A673 (cell line): ENCODE measurements at regions not wholly inside any gene's neighbourhood (a gene's known extent, or its start where the extent isn't known, plus 50 kb on each side); places are given as distances from the start of the nearest gene placed in this dataset.

Experiments
- BruUV-seq: library from RNA; stranded (reverse); fragments of 400-500 nt; replicated peaks from 2 replicates; lab custom pipeline; 2021; lab: Mats Ljungman, UMichigan
- CTCF ChIA-PET: fragments of 300-600 bp; sonication (Branson Sonifier 250); formaldehyde crosslinking; loops from one replicate; lab custom pipeline; 2022; ENCODE audit warnings: antibody characterized with exemption; lab: Charles Lee
- POLR2A ChIA-PET: fragments of 300-600 bp; sonication (Branson Sonifier 250); formaldehyde crosslinking; loops from one replicate; lab custom pipeline; 2022; ENCODE audit warnings: antibody characterized with exemption; ENCODE audit not compliant: low non-redundant PET; lab: Charles Lee
- DNase-seq: peaks from one replicate; pipeline ENCODE4 v3.0.0-alpha.2; 2015; ENCODE audit warnings: low spot score
- H3K27ac ChIP-seq: fragments of 200-600 bp; sonication (generic); 2 replicates; pipeline ENCODE4 v1.5.1; 2016; ENCODE audit warnings: mixed run types, low read depth, mild to moderate bottlenecking, mixed read lengths, antibody characterized with exemption, low read length; ENCODE audit not compliant: poor library complexity, severe bottlenecking
- H3K27me3 ChIP-seq: fragments of 200-600 bp; sonication (generic); replicated peaks from 2 replicates; pipeline ENCODE4 v1.6.1; 2017; ENCODE audit warnings: mixed run types, low read depth, mild to moderate bottlenecking, mixed read lengths, antibody characterized with exemption, low read length; ENCODE audit not compliant: insufficient read depth, poor library complexity
- H3K36me3 ChIP-seq: fragments of 200-600 bp; sonication (generic); 2 replicates; pipeline ENCODE4 v1.6.1; 2016; ENCODE audit warnings: mixed run types, mild to moderate bottlenecking, mixed read lengths, antibody characterized with exemption, low read length; ENCODE audit not compliant: insufficient read depth, poor library complexity, severe bottlenecking
- H3K4me1 ChIP-seq: fragments of 200-600 bp; sonication (generic); 2 replicates; pipeline ENCODE4 v1.6.1; 2017; ENCODE audit warnings: mixed run types, mild to moderate bottlenecking, mixed read lengths, antibody characterized with exemption, low read length; ENCODE audit not compliant: insufficient read depth, poor library complexity, severe bottlenecking
- H3K4me3 ChIP-seq: fragments of 200-600 bp; sonication (generic); 2 replicates; pipeline ENCODE4 v1.5.1; 2016; ENCODE audit warnings: low read depth, mixed run types, mild to moderate bottlenecking, mixed read lengths, low read length; ENCODE audit not compliant: poor library complexity, severe bottlenecking
- H3K9me3 ChIP-seq: fragments of 200-600 bp; sonication (generic); 2 replicates; pipeline ENCODE4 v1.6.1; 2016; ENCODE audit warnings: mixed run types, low read depth, mild to moderate bottlenecking, mixed read lengths, antibody characterized with exemption, low read length; ENCODE audit not compliant: poor library complexity, severe bottlenecking
- CTCF ChIP-seq: fragments of 300-800, 200-600 bp; sonication (generic); conservative IDR thresholded peaks from 2 replicates; pipeline ENCODE4 v1.5.1; 2017; ENCODE audit warnings: low read depth, mild to moderate bottlenecking, antibody characterized with exemption, low read length, moderate library complexity, mixed read lengths
- EZH2 ChIP-seq: fragments of 200-600 bp; sonication (generic); IDR thresholded peaks from 2 replicates; pipeline ENCODE4 v1.6.1; 2017; ENCODE audit warnings: borderline replicate concordance, low read depth, mild to moderate bottlenecking, mixed read lengths, antibody characterized with exemption, low read length; ENCODE audit not compliant: poor library complexity, severe bottlenecking
- intact Hi-C: fragments of 100-400 bp; cut with micrococcal nuclease; formaldehyde crosslinking; loops from one replicate; pipeline ENCODE4 v1.10.0; 2022; ENCODE audit not compliant: unreplicated experiment

DNA sequence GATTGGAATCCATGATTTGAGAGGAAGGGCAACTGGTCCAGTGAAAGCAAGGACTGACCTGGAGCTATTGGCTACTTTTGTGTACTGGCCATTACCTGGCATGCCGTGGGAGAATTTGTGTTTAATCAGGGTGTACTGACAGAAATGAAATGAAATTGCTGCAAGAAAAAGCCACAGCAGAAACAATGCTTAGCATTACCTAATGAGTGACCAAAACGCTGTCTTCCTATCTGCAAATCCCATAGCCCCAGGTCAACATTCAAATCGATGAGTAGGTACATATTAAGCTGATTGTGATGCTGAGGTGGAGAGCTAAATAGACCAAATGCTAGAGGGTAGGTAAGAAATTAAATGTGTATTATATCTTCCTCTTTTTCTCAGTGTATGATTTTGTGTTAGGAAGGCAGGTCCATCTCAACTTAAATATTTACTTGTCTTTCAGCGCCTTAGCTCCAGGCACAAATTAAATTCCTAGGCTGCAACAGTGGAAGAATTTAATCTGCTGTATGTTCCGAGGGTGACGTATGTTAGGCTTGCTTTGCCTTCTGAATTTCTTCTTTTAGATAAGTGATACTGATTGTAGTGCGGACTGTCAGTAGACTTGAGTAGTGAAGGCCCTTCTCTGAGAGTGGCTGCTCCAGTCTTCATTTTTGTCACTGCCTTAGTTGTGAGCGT is 331.1 kb downstream of the SV2B start:
- Histone ChIP-seq H3K36me3 (no peaks in the 10 kb centered on the region), H3K4me3 (no peak overlapping the region), H3K27ac (no peak overlapping the region), H3K9me3 (no peaks in the 10 kb centered on the region), H3K27me3 (no peaks in the 10 kb centered on the region), H3K4me1 (no peaks in the 10 kb centered on the region)
- intact Hi-C loops, result no loop called here
- BruUV-seq, result no TSS peak
- no peak for DNase-seq
- ChIA-PET CTCF (no interaction called here), POLR2A (no interaction called here)
- no peak for TF ChIP-seq EZH2
- TF ChIP-seq CTCF, result no peak

GRCh38 chr15:91435113-91435512 is 335.1 kb downstream of the SV2B start:
- no TSS peak for BruUV-seq
- ChIA-PET CTCF (no interaction called here), POLR2A (no interaction called here)
- intact Hi-C loops, result no loop called here
- no peak for DNase-seq
- no peaks in the 10 kb centered on the region for H3K9me3 ChIP-seq
- no peaks in the 10 kb centered on the region for H3K27me3 ChIP-seq
- no peaks in the 10 kb centered on the region for H3K36me3 ChIP-seq
- no peak overlapping the region for H3K27ac ChIP-seq
- no peak overlapping the region for H3K4me3 ChIP-seq
- no peak for TF ChIP-seq EZH2
- TF ChIP-seq CTCF, result no peak
- no peaks in the 10 kb centered on the region for H3K4me1 ChIP-seq

DNA sequence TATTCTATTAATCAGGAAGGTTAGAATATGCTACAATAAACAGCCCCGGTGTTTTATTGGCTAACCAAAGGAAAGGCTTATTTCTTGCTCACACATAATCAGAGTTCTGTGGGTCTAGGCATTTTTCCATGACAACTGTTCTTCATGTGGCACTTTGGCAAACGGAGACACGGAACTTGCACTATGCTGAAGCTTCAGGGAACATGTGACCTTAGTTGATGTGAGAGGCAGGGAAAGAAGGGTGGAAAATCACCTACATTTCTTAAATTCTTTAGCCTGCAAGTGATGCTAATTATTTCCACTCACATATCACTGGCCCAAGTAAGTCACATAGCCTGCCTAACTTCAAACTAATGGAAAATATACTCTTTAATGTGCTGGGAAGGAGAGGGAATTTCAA is 344.6 kb downstream of the SV2B start:
- BruUV-seq, result no TSS peak
- Histone ChIP-seq H3K27me3 (peaks cover 3% of the 10 kb centered on the region), H3K9me3 (peaks cover 4% of the 10 kb centered on the region), H3K27ac (no peak overlapping the region), H3K36me3 (no peaks in the 10 kb centered on the region), H3K4me3 (no peak overlapping the region), H3K4me1 (no peaks in the 10 kb centered on the region)
- ChIA-PET POLR2A (no interaction called here), CTCF (no interaction called here)
- DNase-seq, result no peak
- TF ChIP-seq EZH2 (no peak), CTCF (no peak)
- intact Hi-C loops, result no loop called here
